ENCODE measurements at regions not wholly inside any gene's neighbourhood (a gene's known extent, or its start where the extent isn't known, plus 50 kb on each side); places are given as distances from the start of the nearest gene placed in this dataset.
"Not testable (repeated sequence)": the region's sequence is repeated elsewhere in the genome, so short reads cannot be mapped to it uniquely, and the experiment has no call there.

- DNase-seq (ENCODE audit: insufficient read length, low spot score) = no peak
- FAIRE-seq = no peak
Measured at GRCh38 chr10:33913194-33913593, 578.7 kb upstream of the NRP1 start.

GRCh38 chr10:33909476-33909875, 575.0 kb upstream of the NRP1 start:
- DNase-seq (ENCODE audit: insufficient read length, low spot score); FAIRE-seq: not testable (repeated sequence)

- DNase-seq (ENCODE audit: insufficient read length, low spot score) = no peak
- FAIRE-seq = no peak
Measured at GRCh38 chr10:33901166-33901565, 566.7 kb upstream of the NRP1 start.

- DNase-seq (ENCODE audit: insufficient read length, low spot score) = no peak
Measured at GRCh38 chr10:33900596-33900995, 566.1 kb upstream of the NRP1 start.

GRCh38 chr10:33899578-33900531, 565.4 kb upstream of the NRP1 start:
- no peak for FAIRE-seq
- DNase-seq (ENCODE audit: insufficient read length, low spot score) = no peak

More at GRCh38 chr10:33900596-33900995, 566.1 kb upstream of the NRP1 start:
- FAIRE-seq = no peak

- no peak for FAIRE-seq
Measured at GRCh38 chr10:33897291-33897752, 562.9 kb upstream of the NRP1 start.

GRCh38 chr10:33893506-33893905, 559.0 kb upstream of the NRP1 start:
- FAIRE-seq (no peak), DNase-seq (ENCODE audit: insufficient read length, low spot score) (no peak)

More at GRCh38 chr10:33897291-33897752, 562.9 kb upstream of the NRP1 start:
- DNase-seq (ENCODE audit: insufficient read length, low spot score) = no peak

- FAIRE-seq (no peak), DNase-seq (ENCODE audit: insufficient read length, low spot score) (no peak)
Measured at GRCh38 chr10:33889371-33889770, 554.9 kb upstream of the NRP1 start.

- FAIRE-seq = no peak
- DNase-seq (ENCODE audit: insufficient read length, low spot score) = no peak
Measured at GRCh38 chr10:33887188-33887587, 552.7 kb upstream of the NRP1 start.

- no peak for DNase-seq (ENCODE audit: insufficient read length, low spot score)
- no peak for FAIRE-seq
Measured at GRCh38 chr10:33886299-33886698, 551.8 kb upstream of the NRP1 start.

GRCh38 chr10:33884604-33885003, 550.1 kb upstream of the NRP1 start:
- FAIRE-seq (no peak), DNase-seq (ENCODE audit: insufficient read length, low spot score) (no peak)

GRCh38 chr10:33883881-33884280, 549.4 kb upstream of the NRP1 start:
- no peak for FAIRE-seq
- no peak for DNase-seq (ENCODE audit: insufficient read length, low spot score)

- DNase-seq (ENCODE audit: insufficient read length, low spot score) = no peak
- FAIRE-seq = no peak
Measured at GRCh38 chr10:33882996-33883395, 548.5 kb upstream of the NRP1 start.

- no peak for FAIRE-seq
- DNase-seq (ENCODE audit: insufficient read length, low spot score) = no peak
Measured at GRCh38 chr10:33880291-33880690, 545.8 kb upstream of the NRP1 start.

- no peak for DNase-seq (ENCODE audit: insufficient read length, low spot score)
- FAIRE-seq = no peak
Measured at GRCh38 chr10:33878238-33878786, 543.8 kb upstream of the NRP1 start.

GRCh38 chr10:33876584-33877400, 542.3 kb upstream of the NRP1 start:
- DNase-seq (ENCODE audit: insufficient read length, low spot score) = no peak
- FAIRE-seq = no peak

- DNase-seq (ENCODE audit: insufficient read length, low spot score) = no peak
- no peak for FAIRE-seq
Measured at GRCh38 chr10:33875924-33876583, 541.6 kb upstream of the NRP1 start.

GRCh38 chr10:33871061-33871956, 536.8 kb upstream of the NRP1 start:
- DNase-seq (ENCODE audit: insufficient read length, low spot score) (no peak), FAIRE-seq (no peak)

GRCh38 chr10:33869481-33869880, 535.0 kb upstream of the NRP1 start:
- FAIRE-seq = no peak
- DNase-seq (ENCODE audit: insufficient read length, low spot score) = no peak

GRCh38 chr10:33869028-33869427, 534.6 kb upstream of the NRP1 start:
- DNase-seq (ENCODE audit: insufficient read length, low spot score) (no peak), FAIRE-seq (no peak)
